ENCODE measurements at regions not wholly inside any gene's neighbourhood (a gene's known extent, or its start where the extent isn't known, plus 50 kb on each side); places are given as distances from the start of the nearest gene placed in this dataset.

- no peak overlapping the region for H3K4me3 ChIP-seq (ENCODE audit: low read depth, low read length)
- TF ChIP-seq MYC (IDR thresholded peaks at IDR 0.05; ENCODE audit: low read depth, low read length) (no peak), POLR2A (IDR thresholded peaks at IDR 0.05; ENCODE audit: extremely low read depth, insufficient read length) (no peak), CTCF (IDR thresholded peaks at IDR 0.05; ENCODE audit: low read depth, low read length) (no peak), MAX (IDR thresholded peaks at IDR 0.05; ENCODE audit: low read depth, low read length) (no peak)
- DNase-seq (ENCODE audit: low read depth): no peak
These were observed 184.2 kb downstream of the MATN1 start for GRCh38 chr1:30538993-30539867.

GRCh38 chr1:30538226-30538992 lies 185.0 kb downstream of the MATN1 start:
- TF ChIP-seq POLR2A (IDR thresholded peaks at IDR 0.05; ENCODE audit: extremely low read depth, insufficient read length): no peak
- TF ChIP-seq MAX (IDR thresholded peaks at IDR 0.05; ENCODE audit: low read depth, low read length): no peak
- TF ChIP-seq MYC (IDR thresholded peaks at IDR 0.05; ENCODE audit: low read depth, low read length): no peak
- TF ChIP-seq CTCF (IDR thresholded peaks at IDR 0.05; ENCODE audit: low read depth, low read length): no peak
- H3K4me3 ChIP-seq (ENCODE audit: low read depth, low read length): no peak overlapping the region
- DNase-seq (ENCODE audit: low read depth): no peak

- no peak for DNase-seq (ENCODE audit: low read depth)
- H3K4me3 ChIP-seq (ENCODE audit: low read depth, low read length): no peak overlapping the region
- TF ChIP-seq MAX (IDR thresholded peaks at IDR 0.05; ENCODE audit: low read depth, low read length) (no peak), CTCF (IDR thresholded peaks at IDR 0.05; ENCODE audit: low read depth, low read length) (no peak), MYC (IDR thresholded peaks at IDR 0.05; ENCODE audit: low read depth, low read length) (no peak), POLR2A (IDR thresholded peaks at IDR 0.05; ENCODE audit: extremely low read depth, insufficient read length) (no peak)
These were observed 186.1 kb downstream of the MATN1 start for GRCh38 chr1:30537279-30537678.

- DNase-seq (ENCODE audit: low read depth): no peak
- no peak overlapping the region for H3K4me3 ChIP-seq (ENCODE audit: low read depth, low read length)
- no peak for TF ChIP-seq MYC (IDR thresholded peaks at IDR 0.05; ENCODE audit: low read depth, low read length)
These were observed 186.9 kb downstream of the MATN1 start for GRCh38 chr1:30536530-30536929.

GRCh38 chr1:30535595-30536325 lies 187.6 kb downstream of the MATN1 start:
- DNase-seq (ENCODE audit: low read depth): no peak
- no peak for TF ChIP-seq MYC (IDR thresholded peaks at IDR 0.05; ENCODE audit: low read depth, low read length)
- TF ChIP-seq MAX (IDR thresholded peaks at IDR 0.05; ENCODE audit: low read depth, low read length): no peak
- no peak for TF ChIP-seq POLR2A (IDR thresholded peaks at IDR 0.05; ENCODE audit: extremely low read depth, insufficient read length)
- TF ChIP-seq CTCF (IDR thresholded peaks at IDR 0.05; ENCODE audit: low read depth, low read length): no peak
- H3K4me3 ChIP-seq (ENCODE audit: low read depth, low read length): no peak overlapping the region

All from NB4 (cell line).